GM06990 (cell line): ENCODE measurements at regions not wholly inside any gene's neighbourhood (a gene's known extent, or its start where the extent isn't known, plus 50 kb on each side); places are given as distances from the start of the nearest gene placed in this dataset.

Experiments used
- DNase-seq: peaks from one replicate; pipeline ENCODE4 v3.0.0-alpha.2; 2011; ENCODE audit not compliant: insufficient read length; ENCODE audit errors: extremely low read depth
- H3K27me3 ChIP-seq: replicated peaks from 2 replicates; pipeline ENCODE4 v1.6.0; 2011; ENCODE audit warnings: low read length; ENCODE audit not compliant: control insufficient read depth, insufficient read depth
- H3K36me3 ChIP-seq: 2 replicates; pipeline ENCODE4 v1.5.1; 2011; ENCODE audit warnings: low read length; ENCODE audit not compliant: control insufficient read depth, insufficient read depth
- H3K4me3 ChIP-seq: replicated peaks from 2 replicates; pipeline ENCODE4 v1.5.1; 2011; ENCODE audit warnings: low read depth, mild to moderate bottlenecking, control low read depth, low read length
- TF ChIP-seq, protein P1 (sequence below): IDR thresholded peaks from 2 replicates; pipeline ENCODE4 v1.5.1; 2011; ENCODE audit warnings: low read length, control low read depth, mild to moderate bottlenecking, inconsistent platforms; ENCODE audit not compliant: insufficient read depth, poor library complexity, severe bottlenecking

DNA sequence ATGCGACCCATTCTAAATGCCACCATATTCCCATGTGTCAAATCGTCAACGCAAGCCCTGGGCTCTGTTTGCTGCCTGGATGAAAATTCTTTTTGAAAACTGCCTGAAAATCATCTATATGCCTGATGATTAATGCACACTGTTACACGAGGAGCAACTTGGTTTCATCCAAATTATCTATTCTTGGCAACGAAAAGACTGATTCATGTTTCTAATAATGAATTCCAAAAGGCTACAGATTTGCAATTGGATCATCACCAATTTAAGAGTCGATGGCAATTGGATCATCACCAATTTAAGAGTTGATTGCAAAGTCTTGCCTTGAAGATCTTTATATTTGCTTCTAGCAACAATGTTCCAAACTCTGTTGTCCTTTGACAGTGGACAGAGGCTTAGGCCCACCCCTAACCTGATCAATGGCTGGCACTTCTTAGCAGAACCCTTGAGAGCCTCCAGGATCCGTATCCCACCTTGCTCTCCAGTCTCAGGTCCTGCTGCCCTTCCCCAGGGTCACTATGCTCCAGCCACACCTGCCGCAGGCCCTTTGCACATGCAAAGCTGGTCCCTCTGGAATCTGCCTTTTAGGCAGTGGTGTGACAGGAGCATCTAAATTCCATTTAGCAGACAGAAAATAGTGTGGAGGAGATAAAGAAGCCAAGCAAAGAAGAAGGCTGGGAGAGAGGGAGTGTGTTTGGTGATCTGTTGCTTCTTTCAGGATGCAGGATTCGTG is 460.9 kb upstream of the SULF2 start:
- Histone ChIP-seq H3K36me3 (no peaks in the 10 kb centered on the region), H3K27me3 (no peaks in the 10 kb centered on the region; the same call in 1 of the 2 replicates), H3K4me3 (no peak overlapping the region)
- DNase-seq: no peak
- TF ChIP-seq, protein P1, sequence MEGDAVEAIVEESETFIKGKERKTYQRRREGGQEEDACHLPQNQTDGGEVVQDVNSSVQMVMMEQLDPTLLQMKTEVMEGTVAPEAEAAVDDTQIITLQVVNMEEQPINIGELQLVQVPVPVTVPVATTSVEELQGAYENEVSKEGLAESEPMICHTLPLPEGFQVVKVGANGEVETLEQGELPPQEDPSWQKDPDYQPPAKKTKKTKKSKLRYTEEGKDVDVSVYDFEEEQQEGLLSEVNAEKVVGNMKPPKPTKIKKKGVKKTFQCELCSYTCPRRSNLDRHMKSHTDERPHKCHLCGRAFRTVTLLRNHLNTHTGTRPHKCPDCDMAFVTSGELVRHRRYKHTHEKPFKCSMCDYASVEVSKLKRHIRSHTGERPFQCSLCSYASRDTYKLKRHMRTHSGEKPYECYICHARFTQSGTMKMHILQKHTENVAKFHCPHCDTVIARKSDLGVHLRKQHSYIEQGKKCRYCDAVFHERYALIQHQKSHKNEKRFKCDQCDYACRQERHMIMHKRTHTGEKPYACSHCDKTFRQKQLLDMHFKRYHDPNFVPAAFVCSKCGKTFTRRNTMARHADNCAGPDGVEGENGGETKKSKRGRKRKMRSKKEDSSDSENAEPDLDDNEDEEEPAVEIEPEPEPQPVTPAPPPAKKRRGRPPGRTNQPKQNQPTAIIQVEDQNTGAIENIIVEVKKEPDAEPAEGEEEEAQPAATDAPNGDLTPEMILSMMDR: no peak

DNA sequence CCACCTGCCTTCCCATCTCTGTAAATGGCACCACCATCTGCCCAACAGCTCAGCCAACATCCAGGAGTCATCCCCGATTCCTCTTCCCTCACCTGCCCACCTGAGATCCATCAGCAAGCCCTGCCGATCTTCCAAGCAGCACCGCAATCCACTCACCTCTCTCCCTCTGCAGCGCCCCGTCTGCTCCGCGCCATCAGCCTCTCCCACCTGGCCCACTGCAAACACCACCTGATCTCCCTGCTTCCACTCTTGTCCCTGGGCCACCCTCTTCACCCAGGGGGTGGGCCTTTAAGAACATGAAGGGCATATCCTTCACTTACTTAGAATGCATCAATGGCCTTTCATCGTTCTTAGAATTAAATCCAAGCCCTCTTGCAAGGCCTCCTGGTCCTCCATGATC is 457.3 kb upstream of the SULF2 start:
- no peak for DNase-seq
- Histone ChIP-seq H3K27me3 (no peaks in the 10 kb centered on the region; the same call in 1 of the 2 replicates), H3K4me3 (no peak overlapping the region), H3K36me3 (no peaks in the 10 kb centered on the region)
- TF ChIP-seq, protein P1: no peak

DNA sequence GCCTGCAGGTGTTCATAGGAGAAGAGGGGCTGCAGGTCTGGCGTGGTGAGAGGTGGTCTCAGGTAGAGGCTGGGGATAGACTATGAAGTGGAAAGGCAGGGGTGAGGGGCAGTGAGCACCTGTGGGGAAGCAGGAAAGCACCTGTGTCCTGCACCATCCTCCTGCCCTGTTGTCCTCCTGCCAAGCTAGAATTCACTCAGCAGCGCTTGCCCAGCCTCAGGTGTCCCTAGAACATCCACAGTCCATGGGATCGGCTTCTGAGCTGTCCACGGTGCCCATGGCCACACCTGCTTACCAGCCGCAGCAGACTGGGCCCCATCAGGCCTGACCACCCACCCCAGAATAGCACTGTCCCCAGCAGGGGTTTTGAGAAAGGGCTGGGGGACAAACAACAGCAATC is 456.2 kb upstream of the SULF2 start:
- no peaks in the 10 kb centered on the region for H3K36me3 ChIP-seq
- no peak for DNase-seq
- TF ChIP-seq, protein P1: no peak
- H3K4me3 ChIP-seq: no peak overlapping the region
- no peaks in the 10 kb centered on the region for H3K27me3 ChIP-seq

DNA sequence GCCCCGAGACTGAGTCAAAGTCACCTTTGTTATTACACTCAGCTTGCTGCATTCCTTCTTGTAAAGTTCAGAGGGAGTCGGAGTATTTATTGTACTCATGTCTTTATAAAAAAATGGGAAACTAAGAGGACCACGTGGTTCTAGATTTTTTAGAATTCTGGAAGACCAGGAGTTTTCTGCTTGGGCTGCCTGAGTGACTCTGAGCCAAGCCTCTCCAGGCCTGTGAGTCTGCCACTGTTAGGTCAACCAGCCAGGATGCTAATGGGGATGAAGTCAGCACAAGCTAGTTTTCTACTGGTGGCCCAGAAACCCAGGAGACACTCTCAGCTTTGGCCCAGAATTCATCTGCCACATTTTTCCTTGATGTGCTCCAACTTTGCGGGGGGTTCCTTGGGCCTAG is 453.5 kb upstream of the SULF2 start:
- no peaks in the 10 kb centered on the region for H3K27me3 ChIP-seq
- TF ChIP-seq, protein P1: no peak
- no peak for DNase-seq
- H3K36me3 ChIP-seq: no peaks in the 10 kb centered on the region
- no peak overlapping the region for H3K4me3 ChIP-seq

DNA sequence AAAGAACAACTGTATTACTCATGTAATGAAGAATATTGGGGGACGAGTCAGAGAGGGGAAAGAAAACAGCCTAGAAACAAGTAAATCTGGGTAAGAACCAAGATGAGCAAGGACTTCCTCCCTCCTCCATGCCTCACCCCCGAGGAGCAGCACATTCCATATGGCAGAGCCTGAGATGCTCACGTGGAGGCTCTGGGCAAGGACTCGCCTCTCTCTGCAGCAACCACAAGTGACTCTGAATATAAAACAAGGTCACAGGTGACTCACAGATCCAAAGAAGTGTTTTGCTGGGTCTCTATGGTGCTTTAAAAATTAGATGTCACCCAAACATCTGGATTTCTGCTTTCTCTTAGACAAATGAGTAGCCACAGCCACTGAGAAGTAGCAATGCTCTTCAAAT is 453.0 kb upstream of the SULF2 start:
- TF ChIP-seq, protein P1: no peak
- Histone ChIP-seq H3K27me3 (no peaks in the 10 kb centered on the region), H3K4me3 (no peak overlapping the region), H3K36me3 (no peaks in the 10 kb centered on the region)
- DNase-seq: no peak
